ENCODE measurements at regions not wholly inside any gene's neighbourhood (a gene's known extent, or its start where the extent isn't known, plus 50 kb on each side); places are given as distances from the start of the nearest gene placed in this dataset.
A peak's percentile ranks its signal among the peaks of the same experiment; 100 is the strongest.

- TF ChIP-seq EZH2 (IDR thresholded peaks at IDR 0.05; ENCODE audit: low read length, missing control alignments) (no peak), CTCF (conservative IDR thresholded peaks at IDR 0.05 in 1 of 2, IDR thresholded peaks at IDR 0.05 in 1 of 2; ENCODE audit: low read depth in 1 of 2, low read length in 2 of 2) (no peak)
- Histone ChIP-seq H2AFZ (ENCODE audit: low read length) (no peak overlapping the region), H3K27ac (ENCODE audit: insufficient read depth, low read length) (no peak overlapping the region), H3K4me2 (ENCODE audit: extremely low read depth, insufficient read depth, low read length) (no peak overlapping the region), H3K36me3 (ENCODE audit: control insufficient read depth, insufficient read depth, low read length) (no peaks in the 10 kb centered on the region), H3K4me3 (replicated peaks in 1 of 4; ENCODE audit: control extremely low read depth in 1 of 4, insufficient read depth in 1 of 4, low read depth in 3 of 4, low read length in 4 of 4) (no peak overlapping the region), H3K9me3 (ENCODE audit: control insufficient read depth, insufficient read depth, low read depth, low read length) (no peaks in the 10 kb centered on the region), H4K20me1 (ENCODE audit: control insufficient read depth, extremely low read depth, insufficient read depth, low read length) (no peaks in the 10 kb centered on the region), H3K4me1 (ENCODE audit: control insufficient read depth, extremely low read depth, insufficient read depth, low read length) (no peaks in the 10 kb centered on the region), H3K27me3 (ENCODE audit: control insufficient read depth, insufficient read depth, low read length) (no peaks in the 10 kb centered on the region), H3K79me2 (ENCODE audit: control insufficient read depth, insufficient read depth, low read length) (no peaks in the 10 kb centered on the region), H3K9ac (ENCODE audit: insufficient read depth, low read length) (no peak overlapping the region)
- DNase-seq (ENCODE audit: low read depth in 2 of 2) = no peak
Measured at GRCh38 chr2:124988111-124988510, 963.0 kb downstream of the CNTNAP5 start.

GRCh38 chr2:124988794-124989193, 963.7 kb downstream of the CNTNAP5 start:
- no peak overlapping the region for H3K4me2 ChIP-seq (ENCODE audit: extremely low read depth, insufficient read depth, low read length)
- H3K4me3 ChIP-seq (replicated peaks in 1 of 4; ENCODE audit: control extremely low read depth in 1 of 4, insufficient read depth in 1 of 4, low read depth in 3 of 4, low read length in 4 of 4) = no peak overlapping the region
- H3K27ac ChIP-seq (ENCODE audit: insufficient read depth, low read length) = no peak overlapping the region
- H4K20me1 ChIP-seq (ENCODE audit: control insufficient read depth, extremely low read depth, insufficient read depth, low read length) = no peaks in the 10 kb centered on the region
- no peaks in the 10 kb centered on the region for H3K4me1 ChIP-seq (ENCODE audit: control insufficient read depth, extremely low read depth, insufficient read depth, low read length)
- no peaks in the 10 kb centered on the region for H3K79me2 ChIP-seq (ENCODE audit: control insufficient read depth, insufficient read depth, low read length)
- no peak overlapping the region for H2AFZ ChIP-seq (ENCODE audit: low read length)
- no peak for TF ChIP-seq EZH2 (IDR thresholded peaks at IDR 0.05; ENCODE audit: low read length, missing control alignments)
- TF ChIP-seq CTCF (conservative IDR thresholded peaks at IDR 0.05 in 1 of 2, IDR thresholded peaks at IDR 0.05 in 1 of 2; ENCODE audit: low read depth in 1 of 2, low read length in 2 of 2) = no peak
- H3K27me3 ChIP-seq (ENCODE audit: control insufficient read depth, insufficient read depth, low read length) = no peaks in the 10 kb centered on the region
- no peaks in the 10 kb centered on the region for H3K9me3 ChIP-seq (ENCODE audit: control insufficient read depth, insufficient read depth, low read depth, low read length)
- H3K36me3 ChIP-seq (ENCODE audit: control insufficient read depth, insufficient read depth, low read length) = no peaks in the 10 kb centered on the region
- no peak overlapping the region for H3K9ac ChIP-seq (ENCODE audit: insufficient read depth, low read length)
- DNase-seq (ENCODE audit: low read depth in 2 of 2) = no peak

- Histone ChIP-seq H3K9ac (ENCODE audit: insufficient read depth, low read length) (no peak overlapping the region), H3K27ac (ENCODE audit: insufficient read depth, low read length) (no peak overlapping the region), H3K27me3 (ENCODE audit: control insufficient read depth, insufficient read depth, low read length) (no peaks in the 10 kb centered on the region), H4K20me1 (ENCODE audit: control insufficient read depth, extremely low read depth, insufficient read depth, low read length) (no peaks in the 10 kb centered on the region), H3K9me3 (ENCODE audit: control insufficient read depth, insufficient read depth, low read depth, low read length) (no peaks in the 10 kb centered on the region), H3K4me3 (replicated peaks in 1 of 4; ENCODE audit: control extremely low read depth in 1 of 4, insufficient read depth in 1 of 4, low read depth in 3 of 4, low read length in 4 of 4) (no peak overlapping the region), H3K79me2 (ENCODE audit: control insufficient read depth, insufficient read depth, low read length) (no peaks in the 10 kb centered on the region), H3K4me1 (ENCODE audit: control insufficient read depth, extremely low read depth, insufficient read depth, low read length) (no peaks in the 10 kb centered on the region), H3K4me2 (ENCODE audit: extremely low read depth, insufficient read depth, low read length) (no peak overlapping the region), H3K36me3 (ENCODE audit: control insufficient read depth, insufficient read depth, low read length) (no peaks in the 10 kb centered on the region), H2AFZ (ENCODE audit: low read length) (no peak overlapping the region)
- TF ChIP-seq CTCF (conservative IDR thresholded peaks at IDR 0.05 in 1 of 2, IDR thresholded peaks at IDR 0.05 in 1 of 2; ENCODE audit: low read depth in 1 of 2, low read length in 2 of 2) = no peak
- no peak for TF ChIP-seq EZH2 (IDR thresholded peaks at IDR 0.05; ENCODE audit: low read length, missing control alignments)
- DNase-seq (ENCODE audit: low read depth in 2 of 2) = peak in 1 of 2 donors; percentile 2
Measured at GRCh38 chr2:124993809-124994208, 968.7 kb downstream of the CNTNAP5 start.

All from fibroblast of lung (primary cell).